ENCODE measurements at regions not wholly inside any gene's neighbourhood (a gene's known extent, or its start where the extent isn't known, plus 50 kb on each side); places are given as distances from the start of the nearest gene placed in this dataset.

DNA sequence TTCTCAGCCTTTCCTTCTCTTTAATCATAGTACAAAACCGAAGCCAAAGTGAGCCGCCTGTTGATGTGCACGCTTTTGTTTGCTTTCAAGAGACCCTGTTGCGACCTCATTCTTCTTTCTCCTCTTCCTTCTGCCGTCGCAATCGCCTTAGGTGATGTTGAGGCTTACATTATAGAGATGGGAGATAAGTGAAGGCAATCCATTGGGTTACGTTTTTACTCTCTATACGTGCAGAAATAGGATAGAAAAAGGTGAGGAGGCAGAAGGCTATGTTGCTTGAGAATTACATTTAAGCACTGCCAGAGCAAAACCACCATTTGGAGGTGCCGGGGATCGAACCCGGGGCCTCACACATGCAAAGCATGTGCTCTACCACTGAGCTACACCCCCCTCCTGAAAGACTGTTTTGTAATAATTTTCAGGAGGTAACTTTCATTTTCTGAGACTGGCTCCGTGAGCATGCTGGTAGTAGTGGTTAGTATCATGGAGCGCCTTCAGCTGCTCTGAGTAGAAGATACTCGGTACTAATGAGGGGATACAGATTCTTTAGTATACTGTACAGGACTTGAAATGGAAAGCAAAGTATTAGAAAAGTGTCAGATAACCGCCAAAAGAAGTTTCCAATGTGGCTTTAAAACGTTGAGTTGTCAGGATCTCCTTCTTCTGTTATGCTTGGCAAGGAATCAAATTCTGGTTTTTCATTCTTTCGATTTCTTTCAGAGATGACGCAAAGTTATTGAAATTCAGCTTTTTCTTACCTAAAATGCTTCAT lies 165.6 kb downstream of the TRIM27 start:
- CTCF ChIA-PET = no interaction called here
- TF ChIP-seq, protein P1, sequence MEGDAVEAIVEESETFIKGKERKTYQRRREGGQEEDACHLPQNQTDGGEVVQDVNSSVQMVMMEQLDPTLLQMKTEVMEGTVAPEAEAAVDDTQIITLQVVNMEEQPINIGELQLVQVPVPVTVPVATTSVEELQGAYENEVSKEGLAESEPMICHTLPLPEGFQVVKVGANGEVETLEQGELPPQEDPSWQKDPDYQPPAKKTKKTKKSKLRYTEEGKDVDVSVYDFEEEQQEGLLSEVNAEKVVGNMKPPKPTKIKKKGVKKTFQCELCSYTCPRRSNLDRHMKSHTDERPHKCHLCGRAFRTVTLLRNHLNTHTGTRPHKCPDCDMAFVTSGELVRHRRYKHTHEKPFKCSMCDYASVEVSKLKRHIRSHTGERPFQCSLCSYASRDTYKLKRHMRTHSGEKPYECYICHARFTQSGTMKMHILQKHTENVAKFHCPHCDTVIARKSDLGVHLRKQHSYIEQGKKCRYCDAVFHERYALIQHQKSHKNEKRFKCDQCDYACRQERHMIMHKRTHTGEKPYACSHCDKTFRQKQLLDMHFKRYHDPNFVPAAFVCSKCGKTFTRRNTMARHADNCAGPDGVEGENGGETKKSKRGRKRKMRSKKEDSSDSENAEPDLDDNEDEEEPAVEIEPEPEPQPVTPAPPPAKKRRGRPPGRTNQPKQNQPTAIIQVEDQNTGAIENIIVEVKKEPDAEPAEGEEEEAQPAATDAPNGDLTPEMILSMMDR (IDR thresholded peaks at IDR 0.05) = no peak
- no peak for TF ChIP-seq EZH2 (IDR thresholded peaks at IDR 0.05; ENCODE audit: borderline replicate concordance, insufficient read depth, low read depth, low read length, poor library complexity, severe bottlenecking)
- Histone ChIP-seq H3K4me2 (replicated peaks; ENCODE audit: low read depth, low read length, poor library complexity, severe bottlenecking) (no peak overlapping the region), H3K4me1 (ENCODE audit: control insufficient read depth in 2 of 2, insufficient read depth in 2 of 2, low read length in 2 of 2) (no peaks in the 10 kb centered on the region), H3K27me3 (replicated peaks in 1 of 4; ENCODE audit: control extremely low read depth in 1 of 4, control insufficient read depth in 3 of 4, insufficient read depth in 4 of 4, low read length in 3 of 4) (peaks cover 0 to 18% (median 8%) of the 10 kb centered on the region in 4 experiments), H3K4me3 (ENCODE audit: control extremely low read depth in 1 of 5, extremely low read depth in 1 of 5, insufficient read depth in 1 of 5, low read depth in 2 of 5, low read length in 4 of 5) (no peak overlapping the region), H3K9me3 (ENCODE audit: control extremely low read depth in 1 of 3, control insufficient read depth in 2 of 3, insufficient read depth in 1 of 3, low read length in 2 of 3) (peaks cover 0 to 20% (median 2%) of the 10 kb centered on the region in 3 donors), H3K27ac (ENCODE audit: low read length in 2 of 2) (no peak overlapping the region), H3K9ac (ENCODE audit: low read length) (no peak overlapping the region), H3K79me2 (ENCODE audit: control insufficient read depth, insufficient read depth, low read length) (no peaks in the 10 kb centered on the region), H4K20me1 (ENCODE audit: control insufficient read depth, insufficient read depth, low read length, poor library complexity, severe bottlenecking) (no peaks in the 10 kb centered on the region), H2AFZ (ENCODE audit: insufficient read depth, low read depth, low read length, poor library complexity, severe bottlenecking) (no peak overlapping the region), H3K36me3 (replicated peaks in 1 of 2; ENCODE audit: control extremely low read depth in 1 of 2, control insufficient read depth in 1 of 2, extremely low read depth in 1 of 2, insufficient read depth in 2 of 2, low read length in 1 of 2) (no peaks in the 10 kb centered on the region)
- no peak for DNase-seq
- H3K27ac Mint-ChIP-seq = no peak overlapping the region
- peaks cover 37% of the 10 kb centered on the region for H3K27me3 Mint-ChIP-seq
- no peak for ATAC-seq (ENCODE audit: low read depth)
- no peaks in the 10 kb centered on the region for H3K4me1 Mint-ChIP-seq
- POLR2A ChIA-PET = no interaction called here
- WGBS (ENCODE audit: insufficient coverage) = 47% methylated on average over 9 of the region's 19 CpGs
- H3K9me3 Mint-ChIP-seq (ENCODE audit: insufficient read depth) = no peaks in the 10 kb centered on the region
- intact Hi-C loops (cut with micrococcal nuclease) = no loop called here
- H3K4me3 Mint-ChIP-seq = no peak overlapping the region

DNA sequence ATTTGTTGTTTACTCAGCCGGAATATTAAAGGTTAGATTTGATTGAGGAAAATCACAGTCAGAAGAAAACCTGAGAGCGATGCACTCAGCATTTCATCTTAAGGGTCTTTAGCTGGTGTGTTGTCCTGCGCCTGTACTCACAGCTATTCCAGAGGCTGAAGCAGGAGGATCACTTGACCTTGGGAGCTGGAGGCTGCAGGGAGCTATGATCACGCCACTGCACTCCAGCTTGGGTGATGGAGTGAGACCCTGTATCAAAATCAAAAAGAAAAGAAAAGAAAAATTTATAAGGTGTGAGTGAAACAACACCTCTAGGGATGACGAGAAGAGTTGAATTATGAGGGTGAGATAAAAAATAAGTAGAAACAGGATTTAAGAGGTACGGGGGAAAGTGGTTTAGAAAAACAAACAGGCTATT lies 165.0 kb downstream of the TRIM27 start:
- Mint-ChIP-seq H3K4me1 (no peaks in the 10 kb centered on the region), H3K27ac (no peak overlapping the region), H3K9me3 (ENCODE audit: insufficient read depth) (no peaks in the 10 kb centered on the region), H3K27me3 (peaks cover 39% of the 10 kb centered on the region), H3K4me3 (no peak overlapping the region)
- H3K4me3 ChIP-seq (ENCODE audit: control extremely low read depth in 1 of 5, extremely low read depth in 1 of 5, insufficient read depth in 1 of 5, low read depth in 2 of 5, low read length in 4 of 5) = no peak overlapping the region
- TF ChIP-seq EZH2 (IDR thresholded peaks at IDR 0.05; ENCODE audit: borderline replicate concordance, insufficient read depth, low read depth, low read length, poor library complexity, severe bottlenecking) = no peak
- TF ChIP-seq, protein P1 (IDR thresholded peaks at IDR 0.05) = no peak
- no peak overlapping the region for H2AFZ ChIP-seq (ENCODE audit: insufficient read depth, low read depth, low read length, poor library complexity, severe bottlenecking)
- no peaks in the 10 kb centered on the region for H3K79me2 ChIP-seq (ENCODE audit: control insufficient read depth, insufficient read depth, low read length)
- peaks cover 0 to 18% (median 2%) of the 10 kb centered on the region in 3 donors for H3K9me3 ChIP-seq (ENCODE audit: control extremely low read depth in 1 of 3, control insufficient read depth in 2 of 3, insufficient read depth in 1 of 3, low read length in 2 of 3)
- no peak overlapping the region for H3K9ac ChIP-seq (ENCODE audit: low read length)
- H3K36me3 ChIP-seq (replicated peaks in 1 of 2; ENCODE audit: control extremely low read depth in 1 of 2, control insufficient read depth in 1 of 2, extremely low read depth in 1 of 2, insufficient read depth in 2 of 2, low read length in 1 of 2) = no peaks in the 10 kb centered on the region
- intact Hi-C loops (cut with micrococcal nuclease) = no loop called here
- H3K4me1 ChIP-seq (ENCODE audit: control insufficient read depth in 2 of 2, insufficient read depth in 2 of 2, low read length in 2 of 2) = no peaks in the 10 kb centered on the region
- H3K27ac ChIP-seq (ENCODE audit: low read length in 2 of 2) = no peak overlapping the region
- H4K20me1 ChIP-seq (ENCODE audit: control insufficient read depth, insufficient read depth, low read length, poor library complexity, severe bottlenecking) = no peaks in the 10 kb centered on the region
- ChIA-PET POLR2A (no interaction called here), CTCF (no interaction called here)
- no peak for ATAC-seq (ENCODE audit: low read depth)
- no peak overlapping the region for H3K4me2 ChIP-seq (replicated peaks; ENCODE audit: low read depth, low read length, poor library complexity, severe bottlenecking)
- peaks cover 0 to 19% (median 8%) of the 10 kb centered on the region in 4 experiments for H3K27me3 ChIP-seq (replicated peaks in 1 of 4; ENCODE audit: control extremely low read depth in 1 of 4, control insufficient read depth in 3 of 4, insufficient read depth in 4 of 4, low read length in 3 of 4)
- 79% methylated on average over 5 of the region's 6 CpGs for WGBS (ENCODE audit: insufficient coverage)
- DNase-seq = no peak

Data from B cell (primary cell).